AG04449 (cell line): ENCODE measurements at regions not wholly inside any gene's neighbourhood (a gene's known extent, or its start where the extent isn't known, plus 50 kb on each side); places are given as distances from the start of the nearest gene placed in this dataset.

Source experiments
- CTCF ChIA-PET: fragments of 350-600 bp; formaldehyde crosslinking; extraction: SDS; loops from one replicate; lab custom pipeline; 2021; ENCODE audit warnings: antibody characterized with exemption; lab: Yijun Ruan, JAX
- POLR2A ChIA-PET: fragments of 400-600, 350-600 bp; formaldehyde crosslinking; extraction: SDS; loops from one replicate; lab custom pipeline; 2020; ENCODE audit warnings: antibody characterized with exemption, inconsistent platforms; lab: Yijun Ruan, JAX
- DNase-seq: peaks from one replicate; pipeline ENCODE4 v3.0.0-alpha.2; 2010; ENCODE audit warnings: low read depth, low spot score
- H3K4me3 ChIP-seq: 2 replicates; pipeline ENCODE4 v1.5.1; 2011; ENCODE audit warnings: low read depth, mild to moderate bottlenecking, control low read depth, low read length
- TF ChIP-seq, protein P1 (sequence below): IDR thresholded peaks from one replicate; pipeline ENCODE4 v1.5.1; 2011; ENCODE audit warnings: mild to moderate bottlenecking, moderate library complexity, low read length, control low read depth, inconsistent platforms; ENCODE audit not compliant: insufficient read depth; ENCODE audit errors: missing control alignments

DNA sequence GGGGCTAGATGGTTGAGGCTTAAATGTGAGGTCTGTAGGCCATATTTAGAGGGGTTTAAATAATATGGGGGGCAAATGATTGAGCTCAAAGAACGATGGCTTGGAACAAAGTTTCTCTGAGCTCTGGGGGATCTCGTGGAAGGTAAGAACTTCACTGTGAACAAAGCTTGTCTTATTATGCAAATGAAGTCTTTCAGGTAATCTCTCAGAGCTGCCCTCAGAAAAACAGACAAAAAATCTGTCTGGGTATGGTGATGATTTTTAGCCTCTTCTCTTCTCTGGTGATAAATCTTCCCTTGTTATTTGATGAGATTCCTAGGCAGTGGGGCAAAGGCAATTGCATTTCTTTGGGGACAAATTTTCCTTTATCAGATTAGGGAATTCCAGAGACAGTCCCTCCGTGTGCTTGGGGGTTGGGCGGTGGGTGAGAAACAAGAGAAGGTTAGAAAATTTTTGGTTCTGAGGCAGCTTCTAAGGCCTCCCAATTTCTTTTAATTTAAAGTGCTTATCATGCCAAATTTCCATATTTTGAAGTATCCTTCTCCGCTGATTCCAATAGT is 760.4 kb downstream of the TSN start:
- TF ChIP-seq, protein P1, sequence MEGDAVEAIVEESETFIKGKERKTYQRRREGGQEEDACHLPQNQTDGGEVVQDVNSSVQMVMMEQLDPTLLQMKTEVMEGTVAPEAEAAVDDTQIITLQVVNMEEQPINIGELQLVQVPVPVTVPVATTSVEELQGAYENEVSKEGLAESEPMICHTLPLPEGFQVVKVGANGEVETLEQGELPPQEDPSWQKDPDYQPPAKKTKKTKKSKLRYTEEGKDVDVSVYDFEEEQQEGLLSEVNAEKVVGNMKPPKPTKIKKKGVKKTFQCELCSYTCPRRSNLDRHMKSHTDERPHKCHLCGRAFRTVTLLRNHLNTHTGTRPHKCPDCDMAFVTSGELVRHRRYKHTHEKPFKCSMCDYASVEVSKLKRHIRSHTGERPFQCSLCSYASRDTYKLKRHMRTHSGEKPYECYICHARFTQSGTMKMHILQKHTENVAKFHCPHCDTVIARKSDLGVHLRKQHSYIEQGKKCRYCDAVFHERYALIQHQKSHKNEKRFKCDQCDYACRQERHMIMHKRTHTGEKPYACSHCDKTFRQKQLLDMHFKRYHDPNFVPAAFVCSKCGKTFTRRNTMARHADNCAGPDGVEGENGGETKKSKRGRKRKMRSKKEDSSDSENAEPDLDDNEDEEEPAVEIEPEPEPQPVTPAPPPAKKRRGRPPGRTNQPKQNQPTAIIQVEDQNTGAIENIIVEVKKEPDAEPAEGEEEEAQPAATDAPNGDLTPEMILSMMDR, result no peak
- CTCF ChIA-PET, result no interaction called here
- POLR2A ChIA-PET, result no interaction called here
- H3K4me3 ChIP-seq, result no peak overlapping the region
- DNase-seq, result no peak

DNA sequence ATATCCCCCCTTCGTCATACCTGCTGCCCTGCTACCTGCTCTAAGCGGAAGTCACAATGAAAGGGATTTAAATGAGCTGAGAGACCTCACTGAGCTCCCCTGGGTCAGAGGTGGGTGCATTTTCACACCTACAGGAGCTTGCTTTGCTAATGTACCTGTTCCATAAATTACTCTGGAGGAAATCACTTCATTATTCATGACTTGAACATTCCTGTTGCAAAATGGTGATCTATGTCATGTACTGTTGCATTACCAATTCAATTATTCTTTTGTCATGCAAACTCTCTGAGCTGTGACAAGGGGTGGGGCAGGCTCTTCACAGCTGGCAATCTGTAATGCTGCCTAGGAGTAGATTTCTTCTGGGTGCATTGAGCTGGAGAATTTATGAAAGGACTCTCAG is 761.3 kb downstream of the TSN start:
- ChIA-PET POLR2A (no interaction called here), CTCF (no interaction called here)
- no peak for DNase-seq
- TF ChIP-seq, protein P1, result no peak
- H3K4me3 ChIP-seq, result no peak overlapping the region

DNA sequence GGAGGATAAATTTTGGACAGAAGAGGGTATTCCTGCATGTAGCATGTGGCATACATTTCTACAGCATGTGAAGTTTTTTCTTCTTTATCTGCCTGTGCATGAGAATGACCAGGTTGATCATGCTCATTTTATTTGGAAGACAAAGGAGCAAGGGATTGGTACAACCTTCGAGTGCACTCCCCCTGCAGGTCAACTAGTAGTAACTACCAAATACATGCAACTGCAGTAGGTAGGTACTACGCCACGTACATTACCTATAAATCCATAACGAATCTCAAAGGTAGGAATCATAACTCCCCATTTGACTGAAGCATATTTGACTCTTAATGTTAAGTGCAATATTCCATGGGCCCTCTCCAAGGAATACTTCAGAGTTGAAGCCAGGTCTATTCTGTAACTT is 763.9 kb downstream of the TSN start:
- CTCF ChIA-PET, result interaction anchor here (1.6 kb wide), 1 partner anchor 13 kb away, joined by 4 read pairs; no protein-coding TSS in a partner anchor
- DNase-seq, result no peak
- TF ChIP-seq, protein P1, result no peak

DNA sequence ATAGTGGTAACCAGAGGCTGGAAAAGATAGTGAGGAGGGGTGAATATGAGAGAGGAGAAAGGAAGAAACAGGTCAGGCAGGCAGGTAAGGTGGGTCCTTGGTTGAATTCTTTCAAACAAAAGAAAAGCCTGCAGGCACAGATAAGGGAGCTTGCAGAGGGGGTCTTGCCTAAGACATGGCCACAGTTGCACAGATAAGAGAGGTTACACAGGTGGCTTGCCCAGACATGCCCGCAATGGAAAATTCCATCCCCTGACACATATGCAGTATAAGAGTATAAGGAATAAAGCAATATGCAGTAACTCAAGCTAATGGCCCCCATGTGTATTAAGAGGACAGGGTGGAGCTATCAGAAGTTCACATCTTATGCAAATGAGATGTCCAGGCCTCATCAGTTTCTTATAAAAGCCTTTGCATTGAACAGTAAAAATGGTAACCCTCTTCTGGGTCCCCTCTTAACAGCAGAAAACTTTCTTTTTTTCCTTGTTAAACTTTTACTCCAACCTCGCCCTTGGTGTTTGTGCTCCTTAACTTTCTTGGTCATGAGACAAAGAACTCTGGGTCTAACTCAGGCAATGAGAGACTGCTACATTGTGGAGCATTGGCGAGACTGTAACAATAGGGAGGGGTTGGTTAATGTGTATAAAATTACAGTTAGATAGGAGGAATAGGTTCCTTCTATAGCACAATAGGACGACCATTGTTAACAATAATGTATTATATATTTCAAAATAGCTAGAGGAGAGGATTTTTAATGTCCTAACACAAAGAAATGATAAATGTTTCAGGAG is 764.6 kb downstream of the TSN start:
- ChIA-PET CTCF (no interaction called here), POLR2A (no interaction called here)
- TF ChIP-seq, protein P1, result no peak
- no peak overlapping the region for H3K4me3 ChIP-seq
- no peak for DNase-seq

More for the DNA sequence above, 763.9 kb downstream of the TSN start:
- no peak overlapping the region for H3K4me3 ChIP-seq
- POLR2A ChIA-PET, result no interaction called here

DNA sequence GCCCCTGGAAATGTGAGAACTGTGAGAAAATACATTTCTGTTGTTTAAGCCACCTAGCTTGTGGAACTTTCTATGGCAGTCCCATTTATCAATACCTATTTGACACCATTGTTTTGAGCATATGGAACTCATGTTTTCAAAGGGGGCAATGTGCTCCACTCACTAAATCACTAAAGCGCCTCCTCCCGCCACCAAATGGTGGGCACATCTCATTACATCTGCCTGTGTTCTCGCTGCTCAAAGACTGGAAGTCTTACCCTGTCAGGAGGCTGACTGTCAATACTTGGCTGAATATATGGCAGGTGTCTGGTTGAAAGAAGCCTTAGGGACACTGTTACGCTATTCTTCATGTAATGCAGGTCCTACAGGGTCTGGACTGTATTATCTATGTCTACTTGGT is 767.7 kb downstream of the TSN start:
- H3K4me3 ChIP-seq, result no peak overlapping the region
- ChIA-PET POLR2A (no interaction called here), CTCF (no interaction called here)
- DNase-seq, result no peak
- TF ChIP-seq, protein P1, result no peak

DNA sequence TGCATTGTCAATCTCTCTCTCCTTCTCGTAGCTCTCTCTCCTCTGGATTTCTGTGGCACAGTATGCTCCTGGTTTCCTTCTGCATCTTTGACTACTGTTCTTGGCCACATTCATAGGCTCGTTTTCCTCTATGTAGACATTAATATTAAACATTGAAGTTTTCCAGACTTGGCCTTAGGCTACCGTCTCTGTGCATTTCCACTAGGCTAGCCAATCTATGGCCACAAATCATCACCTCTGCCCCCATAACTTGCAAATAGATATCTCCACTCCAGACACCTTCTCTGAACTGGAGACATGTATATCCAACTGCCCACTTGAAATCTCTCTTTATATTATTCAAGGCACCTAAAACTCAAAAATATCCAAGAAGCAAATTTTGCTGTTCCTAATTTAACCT is 768.5 kb downstream of the TSN start:
- ChIA-PET POLR2A (no interaction called here), CTCF (no interaction called here)
- TF ChIP-seq, protein P1, result no peak
- H3K4me3 ChIP-seq, result no peak overlapping the region
- DNase-seq, result no peak
